ENCODE measurements at regions not wholly inside any gene's neighbourhood (a gene's known extent, or its start where the extent isn't known, plus 50 kb on each side); places are given as distances from the start of the nearest gene placed in this dataset.

GRCh38 chr3:64901986-64902516, 214.3 kb upstream of the ADAMTS9 start:
- H3K9ac ChIP-seq (ENCODE audit: low read depth in 1 of 2, low read length in 2 of 2) = no peak overlapping the region

GRCh38 chr3:64901522-64901885, 213.7 kb upstream of the ADAMTS9 start:
- no peaks in the 10 kb centered on the region for H3K36me3 ChIP-seq (ENCODE audit: control insufficient read depth in 2 of 2, insufficient read depth in 2 of 2, low read length in 2 of 2)
- no peaks in the 10 kb centered on the region for H3K4me1 ChIP-seq (ENCODE audit: control insufficient read depth in 2 of 2, insufficient read depth in 2 of 2, low read length in 2 of 2)
- H3K27me3 ChIP-seq (ENCODE audit: control insufficient read depth in 2 of 2, insufficient read depth in 2 of 2, low read length in 2 of 2) = no peaks in the 10 kb centered on the region
- H3K9ac ChIP-seq (ENCODE audit: low read depth in 1 of 2, low read length in 2 of 2) = no peak overlapping the region
- no peaks in the 10 kb centered on the region for H3K9me3 ChIP-seq (ENCODE audit: control insufficient read depth in 2 of 2, low read length in 2 of 2)
- no peak overlapping the region for H3K4me3 ChIP-seq (ENCODE audit: low read length in 2 of 2)
- H3K27ac ChIP-seq (ENCODE audit: low read depth in 2 of 2, low read length in 2 of 2) = no peak overlapping the region

More at GRCh38 chr3:64901986-64902516, 214.3 kb upstream of the ADAMTS9 start:
- no peak overlapping the region for H3K4me3 ChIP-seq (ENCODE audit: low read length in 2 of 2)
- no peaks in the 10 kb centered on the region for H3K4me1 ChIP-seq (ENCODE audit: control insufficient read depth in 2 of 2, insufficient read depth in 2 of 2, low read length in 2 of 2)
- no peaks in the 10 kb centered on the region for H3K36me3 ChIP-seq (ENCODE audit: control insufficient read depth in 2 of 2, insufficient read depth in 2 of 2, low read length in 2 of 2)
- no peaks in the 10 kb centered on the region for H3K9me3 ChIP-seq (ENCODE audit: control insufficient read depth in 2 of 2, low read length in 2 of 2)
- no peaks in the 10 kb centered on the region for H3K27me3 ChIP-seq (ENCODE audit: control insufficient read depth in 2 of 2, insufficient read depth in 2 of 2, low read length in 2 of 2)
- no peak overlapping the region for H3K27ac ChIP-seq (ENCODE audit: low read depth in 2 of 2, low read length in 2 of 2)

- no peaks in the 10 kb centered on the region for H3K9me3 ChIP-seq (ENCODE audit: control insufficient read depth in 2 of 2, low read length in 2 of 2)
- no peak overlapping the region for H3K9ac ChIP-seq (ENCODE audit: low read depth in 1 of 2, low read length in 2 of 2)
- H3K27me3 ChIP-seq (ENCODE audit: control insufficient read depth in 2 of 2, insufficient read depth in 2 of 2, low read length in 2 of 2) = no peaks in the 10 kb centered on the region
- H3K27ac ChIP-seq (ENCODE audit: low read depth in 2 of 2, low read length in 2 of 2) = no peak overlapping the region
- H3K36me3 ChIP-seq (ENCODE audit: control insufficient read depth in 2 of 2, insufficient read depth in 2 of 2, low read length in 2 of 2) = no peaks in the 10 kb centered on the region
- no peak overlapping the region for H3K4me3 ChIP-seq (ENCODE audit: low read length in 2 of 2)
- H3K4me1 ChIP-seq (ENCODE audit: control insufficient read depth in 2 of 2, insufficient read depth in 2 of 2, low read length in 2 of 2) = no peaks in the 10 kb centered on the region
Measured at GRCh38 chr3:64900617-64901521, 213.1 kb upstream of the ADAMTS9 start.

GRCh38 chr3:64900156-64900555, 212.4 kb upstream of the ADAMTS9 start:
- no peaks in the 10 kb centered on the region for H3K27me3 ChIP-seq (ENCODE audit: control insufficient read depth in 2 of 2, insufficient read depth in 2 of 2, low read length in 2 of 2)
- H3K27ac ChIP-seq (ENCODE audit: low read depth in 2 of 2, low read length in 2 of 2) = no peak overlapping the region
- H3K9me3 ChIP-seq (ENCODE audit: control insufficient read depth in 2 of 2, low read length in 2 of 2) = no peaks in the 10 kb centered on the region
- H3K36me3 ChIP-seq (ENCODE audit: control insufficient read depth in 2 of 2, insufficient read depth in 2 of 2, low read length in 2 of 2) = no peaks in the 10 kb centered on the region
- H3K4me1 ChIP-seq (ENCODE audit: control insufficient read depth in 2 of 2, insufficient read depth in 2 of 2, low read length in 2 of 2) = no peaks in the 10 kb centered on the region
- no peak overlapping the region for H3K9ac ChIP-seq (ENCODE audit: low read depth in 1 of 2, low read length in 2 of 2)
- no peak overlapping the region for H3K4me3 ChIP-seq (ENCODE audit: low read length in 2 of 2)

GRCh38 chr3:64898941-64899340, 211.1 kb upstream of the ADAMTS9 start:
- no peaks in the 10 kb centered on the region for H3K27me3 ChIP-seq (ENCODE audit: control insufficient read depth in 2 of 2, insufficient read depth in 2 of 2, low read length in 2 of 2)
- no peaks in the 10 kb centered on the region for H3K4me1 ChIP-seq (ENCODE audit: control insufficient read depth in 2 of 2, insufficient read depth in 2 of 2, low read length in 2 of 2)
- H3K9me3 ChIP-seq (ENCODE audit: control insufficient read depth in 2 of 2, low read length in 2 of 2) = no peaks in the 10 kb centered on the region

GRCh38 chr3:64895991-64896895, 208.4 kb upstream of the ADAMTS9 start:
- no peak overlapping the region for H3K9ac ChIP-seq (ENCODE audit: low read depth in 1 of 2, low read length in 2 of 2)
- H3K4me1 ChIP-seq (ENCODE audit: control insufficient read depth in 2 of 2, insufficient read depth in 2 of 2, low read length in 2 of 2) = no peaks in the 10 kb centered on the region
- no peaks in the 10 kb centered on the region for H3K36me3 ChIP-seq (ENCODE audit: control insufficient read depth in 2 of 2, insufficient read depth in 2 of 2, low read length in 2 of 2)
- no peaks in the 10 kb centered on the region for H3K9me3 ChIP-seq (ENCODE audit: control insufficient read depth in 2 of 2, low read length in 2 of 2)
- no peak overlapping the region for H3K4me3 ChIP-seq (ENCODE audit: low read length in 2 of 2)
- H3K27ac ChIP-seq (ENCODE audit: low read depth in 2 of 2, low read length in 2 of 2) = no peak overlapping the region
- H3K27me3 ChIP-seq (ENCODE audit: control insufficient read depth in 2 of 2, insufficient read depth in 2 of 2, low read length in 2 of 2) = no peaks in the 10 kb centered on the region

More at GRCh38 chr3:64898941-64899340, 211.1 kb upstream of the ADAMTS9 start:
- Histone ChIP-seq H3K9ac (ENCODE audit: low read depth in 1 of 2, low read length in 2 of 2) (no peak overlapping the region), H3K27ac (ENCODE audit: low read depth in 2 of 2, low read length in 2 of 2) (no peak overlapping the region), H3K4me3 (ENCODE audit: low read length in 2 of 2) (no peak overlapping the region), H3K36me3 (ENCODE audit: control insufficient read depth in 2 of 2, insufficient read depth in 2 of 2, low read length in 2 of 2) (no peaks in the 10 kb centered on the region)

GRCh38 chr3:64895106-64895990, 207.5 kb upstream of the ADAMTS9 start:
- Histone ChIP-seq H3K4me1 (ENCODE audit: control insufficient read depth in 2 of 2, insufficient read depth in 2 of 2, low read length in 2 of 2) (no peaks in the 10 kb centered on the region), H3K9ac (ENCODE audit: low read depth in 1 of 2, low read length in 2 of 2) (no peak overlapping the region), H3K36me3 (ENCODE audit: control insufficient read depth in 2 of 2, insufficient read depth in 2 of 2, low read length in 2 of 2) (no peaks in the 10 kb centered on the region), H3K27me3 (ENCODE audit: control insufficient read depth in 2 of 2, insufficient read depth in 2 of 2, low read length in 2 of 2) (no peaks in the 10 kb centered on the region), H3K27ac (ENCODE audit: low read depth in 2 of 2, low read length in 2 of 2) (no peak overlapping the region), H3K4me3 (ENCODE audit: low read length in 2 of 2) (no peak overlapping the region), H3K9me3 (ENCODE audit: control insufficient read depth in 2 of 2, low read length in 2 of 2) (no peaks in the 10 kb centered on the region)

GRCh38 chr3:64894006-64894405, 206.2 kb upstream of the ADAMTS9 start:
- Histone ChIP-seq H3K9ac (ENCODE audit: low read depth in 1 of 2, low read length in 2 of 2) (no peak overlapping the region), H3K27ac (ENCODE audit: low read depth in 2 of 2, low read length in 2 of 2) (no peak overlapping the region), H3K36me3 (ENCODE audit: control insufficient read depth in 2 of 2, insufficient read depth in 2 of 2, low read length in 2 of 2) (no peaks in the 10 kb centered on the region), H3K4me3 (ENCODE audit: low read length in 2 of 2) (no peak overlapping the region), H3K4me1 (ENCODE audit: control insufficient read depth in 2 of 2, insufficient read depth in 2 of 2, low read length in 2 of 2) (no peaks in the 10 kb centered on the region), H3K27me3 (ENCODE audit: control insufficient read depth in 2 of 2, insufficient read depth in 2 of 2, low read length in 2 of 2) (no peaks in the 10 kb centered on the region), H3K9me3 (ENCODE audit: control insufficient read depth in 2 of 2, low read length in 2 of 2) (no peaks in the 10 kb centered on the region)

GRCh38 chr3:64892671-64893309, 205.0 kb upstream of the ADAMTS9 start:
- Histone ChIP-seq H3K27me3 (ENCODE audit: control insufficient read depth in 2 of 2, insufficient read depth in 2 of 2, low read length in 2 of 2) (no peaks in the 10 kb centered on the region), H3K36me3 (ENCODE audit: control insufficient read depth in 2 of 2, insufficient read depth in 2 of 2, low read length in 2 of 2) (no peaks in the 10 kb centered on the region), H3K27ac (ENCODE audit: low read depth in 2 of 2, low read length in 2 of 2) (no peak overlapping the region), H3K9me3 (ENCODE audit: control insufficient read depth in 2 of 2, low read length in 2 of 2) (no peaks in the 10 kb centered on the region), H3K4me1 (ENCODE audit: control insufficient read depth in 2 of 2, insufficient read depth in 2 of 2, low read length in 2 of 2) (no peaks in the 10 kb centered on the region), H3K4me3 (ENCODE audit: low read length in 2 of 2) (no peak overlapping the region), H3K9ac (ENCODE audit: low read depth in 1 of 2, low read length in 2 of 2) (no peak overlapping the region)
